ENCODE measurements at regions not wholly inside any gene's neighbourhood (a gene's known extent, or its start where the extent isn't known, plus 50 kb on each side); places are given as distances from the start of the nearest gene placed in this dataset.

DNA sequence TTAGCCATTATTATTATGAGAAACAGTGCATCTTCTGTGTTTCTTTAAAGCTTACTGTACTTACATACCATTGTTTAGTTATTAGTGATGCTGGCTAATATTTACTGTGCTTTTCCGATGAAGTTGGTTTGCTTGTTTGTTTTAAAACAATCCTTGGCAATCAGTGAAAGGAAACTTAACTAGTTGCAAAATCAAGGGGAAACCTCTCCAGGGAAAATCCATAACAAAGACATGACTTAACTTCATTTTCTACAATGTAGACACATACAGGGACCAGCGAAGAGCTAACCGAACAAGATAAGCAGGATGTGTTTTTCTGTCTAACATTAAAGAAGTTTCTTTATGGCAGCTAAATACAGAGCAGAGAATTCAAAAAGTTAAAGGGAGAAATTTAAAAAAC is 102.5 kb upstream of the PARP11 start:
- Histone ChIP-seq H3K27ac (ENCODE audit: low read depth, low read length) (no peak overlapping the region), H3K9me3 (ENCODE audit: control insufficient read depth, insufficient read depth, low read length) (no peaks in the 10 kb centered on the region), H3K4me3 (ENCODE audit: low read depth, low read length) (no peak overlapping the region), H3K36me3 (ENCODE audit: control insufficient read depth, insufficient read depth, low read length) (no peaks in the 10 kb centered on the region), H3K4me1 (ENCODE audit: control insufficient read depth, insufficient read depth, low read length) (no peaks in the 10 kb centered on the region), H3K27me3 (ENCODE audit: control insufficient read depth, insufficient read depth, low read length) (no peaks in the 10 kb centered on the region)
- no CpG with 5 or more reads among the region's 3 CpGs for WGBS (ENCODE audit: insufficient coverage)
- DNase-seq (ENCODE audit: low read depth in 4 of 6, low spot score in 6 of 6): no peak

DNA sequence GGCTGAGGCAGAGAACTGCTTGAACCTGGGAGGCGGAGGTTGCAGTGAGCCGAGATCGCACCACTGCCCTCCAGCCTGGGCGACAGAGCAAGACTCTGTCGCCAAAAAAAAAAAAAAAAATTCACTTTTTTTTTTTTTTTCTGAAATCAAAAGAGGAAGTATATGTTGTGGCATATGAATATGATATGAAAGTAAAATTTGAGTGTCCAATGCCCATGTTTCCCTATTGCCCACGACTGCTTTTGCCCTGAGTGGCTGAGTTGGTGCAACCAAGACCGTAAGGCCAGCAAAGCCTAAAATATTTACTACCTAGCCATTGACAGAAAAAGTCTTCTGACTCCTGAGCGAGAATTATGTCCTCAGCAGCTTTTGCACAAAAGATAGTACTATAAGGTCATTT is 101.7 kb upstream of the PARP11 start:
- WGBS (ENCODE audit: insufficient coverage): 94% methylated on average over 2 of the region's 8 CpGs
- DNase-seq (ENCODE audit: low read depth in 4 of 6, low spot score in 6 of 6): no peak
- Histone ChIP-seq H3K27me3 (ENCODE audit: control insufficient read depth, insufficient read depth, low read length) (no peaks in the 10 kb centered on the region), H3K36me3 (ENCODE audit: control insufficient read depth, insufficient read depth, low read length) (no peaks in the 10 kb centered on the region), H3K27ac (ENCODE audit: low read depth, low read length) (no peak overlapping the region), H3K4me1 (ENCODE audit: control insufficient read depth, insufficient read depth, low read length) (no peaks in the 10 kb centered on the region), H3K4me3 (ENCODE audit: low read depth, low read length) (no peak overlapping the region), H3K9me3 (ENCODE audit: control insufficient read depth, insufficient read depth, low read length) (no peaks in the 10 kb centered on the region)

GRCh38 chr12:3973973-3974644 is 100.9 kb upstream of the PARP11 start:
- DNase-seq (ENCODE audit: low read depth in 4 of 6, low spot score in 6 of 6): no peak
- H3K4me3 ChIP-seq (ENCODE audit: low read depth, low read length): no peak overlapping the region
- no peaks in the 10 kb centered on the region for H3K4me1 ChIP-seq (ENCODE audit: control insufficient read depth, insufficient read depth, low read length)
- WGBS (ENCODE audit: insufficient coverage): 92% methylated on average over 2 of the region's 4 CpGs
- H3K27ac ChIP-seq (ENCODE audit: low read depth, low read length): no peak overlapping the region
- no peaks in the 10 kb centered on the region for H3K27me3 ChIP-seq (ENCODE audit: control insufficient read depth, insufficient read depth, low read length)
- no peaks in the 10 kb centered on the region for H3K36me3 ChIP-seq (ENCODE audit: control insufficient read depth, insufficient read depth, low read length)
- H3K9me3 ChIP-seq (ENCODE audit: control insufficient read depth, insufficient read depth, low read length): no peaks in the 10 kb centered on the region

DNA sequence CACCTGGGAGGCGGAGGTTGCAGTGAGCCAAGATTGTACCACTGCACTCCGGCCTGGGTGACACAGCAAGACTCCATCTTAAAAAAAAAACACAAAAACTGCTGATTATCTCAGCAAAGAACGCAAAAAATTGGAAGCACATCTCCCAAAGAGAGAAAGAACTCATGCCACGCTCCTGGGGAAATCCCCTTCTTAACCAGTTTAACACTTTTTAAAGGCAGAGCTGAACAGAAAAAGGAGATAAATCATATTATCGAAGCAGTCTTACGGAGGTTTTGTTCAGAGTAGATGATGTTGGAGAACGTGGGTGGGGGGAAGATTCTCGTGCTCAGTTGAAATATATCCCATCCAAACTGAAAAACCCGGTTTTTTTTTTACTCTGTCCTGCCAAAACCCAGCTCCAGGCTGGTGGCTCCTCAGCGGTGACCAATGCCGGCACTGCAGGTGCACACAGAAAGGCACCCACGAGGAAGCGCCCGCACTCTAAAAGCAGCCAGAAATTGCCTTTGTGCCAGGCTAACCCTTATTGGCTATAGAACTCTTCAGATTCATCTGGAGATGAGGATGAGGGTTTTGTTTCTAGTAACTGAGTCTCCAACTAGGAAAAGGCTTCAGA is 100.2 kb upstream of the PARP11 start:
- no peak overlapping the region for H3K27ac ChIP-seq (ENCODE audit: low read depth, low read length)
- H3K4me3 ChIP-seq (ENCODE audit: low read depth, low read length): no peak overlapping the region
- H3K36me3 ChIP-seq (ENCODE audit: control insufficient read depth, insufficient read depth, low read length): no peaks in the 10 kb centered on the region
- DNase-seq (ENCODE audit: low read depth in 4 of 6, low spot score in 6 of 6): no peak
- H3K4me1 ChIP-seq (ENCODE audit: control insufficient read depth, insufficient read depth, low read length): no peaks in the 10 kb centered on the region
- H3K27me3 ChIP-seq (ENCODE audit: control insufficient read depth, insufficient read depth, low read length): no peaks in the 10 kb centered on the region
- no peaks in the 10 kb centered on the region for H3K9me3 ChIP-seq (ENCODE audit: control insufficient read depth, insufficient read depth, low read length)
- 85% methylated on average over 7 of the region's 14 CpGs for WGBS (ENCODE audit: insufficient coverage)

DNA sequence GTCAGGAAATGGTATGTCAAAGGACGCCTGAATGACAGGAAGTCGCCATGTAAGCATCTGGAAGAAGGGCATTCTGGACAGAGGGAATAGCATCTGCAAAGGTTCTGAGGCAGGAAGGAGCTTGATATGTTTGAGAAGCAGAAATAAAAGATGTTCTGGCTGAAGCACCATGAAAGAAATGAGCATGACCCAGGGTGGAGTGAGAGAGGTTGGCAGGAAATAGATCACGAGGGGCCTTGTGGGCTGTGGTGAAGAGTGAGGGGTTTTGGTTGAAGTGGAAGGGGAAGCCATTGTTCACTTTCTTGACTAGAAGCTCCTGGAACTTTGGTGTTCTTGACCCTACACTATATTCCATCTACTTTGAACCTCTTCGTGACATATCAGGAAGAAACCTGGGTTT is 99.4 kb upstream of the PARP11 start:
- H3K36me3 ChIP-seq (ENCODE audit: control insufficient read depth, insufficient read depth, low read length): no peaks in the 10 kb centered on the region
- no peaks in the 10 kb centered on the region for H3K4me1 ChIP-seq (ENCODE audit: control insufficient read depth, insufficient read depth, low read length)
- DNase-seq (ENCODE audit: low read depth in 4 of 6, low spot score in 6 of 6): no peak
- H3K27me3 ChIP-seq (ENCODE audit: control insufficient read depth, insufficient read depth, low read length): no peaks in the 10 kb centered on the region
- WGBS (ENCODE audit: insufficient coverage): 87% methylated on average over 3 of the region's 4 CpGs
- no peak overlapping the region for H3K4me3 ChIP-seq (ENCODE audit: low read depth, low read length)
- H3K27ac ChIP-seq (ENCODE audit: low read depth, low read length): no peak overlapping the region
- no peaks in the 10 kb centered on the region for H3K9me3 ChIP-seq (ENCODE audit: control insufficient read depth, insufficient read depth, low read length)

GRCh38 chr12:3968523-3968922 is 95.3 kb upstream of the PARP11 start:
- Histone ChIP-seq H3K9me3 (ENCODE audit: control insufficient read depth, insufficient read depth, low read length) (no peaks in the 10 kb centered on the region), H3K27ac (ENCODE audit: low read depth, low read length) (no peak overlapping the region), H3K4me3 (ENCODE audit: low read depth, low read length) (no peak overlapping the region), H3K4me1 (ENCODE audit: control insufficient read depth, insufficient read depth, low read length) (no peaks in the 10 kb centered on the region), H3K27me3 (ENCODE audit: control insufficient read depth, insufficient read depth, low read length) (no peaks in the 10 kb centered on the region), H3K36me3 (ENCODE audit: control insufficient read depth, insufficient read depth, low read length) (no peaks in the 10 kb centered on the region)
- 92% methylated on average over 3 of the region's 4 CpGs for WGBS (ENCODE audit: insufficient coverage)
- DNase-seq (ENCODE audit: low read depth in 4 of 6, low spot score in 6 of 6): no peak

DNA sequence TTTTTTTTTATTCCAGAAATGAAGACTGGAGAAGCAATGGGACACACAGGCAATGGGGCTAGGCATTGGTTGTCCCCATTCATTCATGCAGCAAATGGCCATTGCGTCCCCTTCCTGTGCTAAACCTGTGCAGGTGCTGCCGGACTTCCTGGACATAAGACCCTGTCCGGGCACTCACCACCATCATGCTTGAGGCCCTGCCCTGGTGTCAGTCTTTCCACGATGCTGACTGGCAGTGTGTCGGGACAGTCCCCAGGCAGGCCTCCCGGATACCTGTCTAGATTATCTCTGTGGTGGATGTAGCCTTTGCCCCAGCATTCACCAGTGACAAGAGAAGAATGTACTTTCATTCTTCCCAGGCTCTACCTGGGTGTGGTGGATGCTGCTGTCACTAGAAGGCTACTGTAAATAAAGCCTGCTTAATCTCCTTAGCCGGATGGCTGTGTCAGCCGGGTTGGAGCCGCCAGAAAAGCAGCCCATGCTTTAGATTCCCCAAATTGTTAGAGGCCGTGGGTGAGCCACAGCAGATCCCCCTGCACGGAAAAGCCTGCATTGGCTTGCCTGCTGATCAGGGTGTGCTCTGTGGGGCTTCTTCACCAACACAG is 94.5 kb upstream of the PARP11 start:
- H3K9me3 ChIP-seq (ENCODE audit: control insufficient read depth, insufficient read depth, low read length): no peaks in the 10 kb centered on the region
- 81% methylated on average over 11 of the region's 11 CpGs for WGBS (ENCODE audit: insufficient coverage)
- peaks cover 4% of the 10 kb centered on the region for H3K4me1 ChIP-seq (ENCODE audit: control insufficient read depth, insufficient read depth, low read length)
- no peak overlapping the region for H3K4me3 ChIP-seq (ENCODE audit: low read depth, low read length)
- no peaks in the 10 kb centered on the region for H3K36me3 ChIP-seq (ENCODE audit: control insufficient read depth, insufficient read depth, low read length)
- H3K27me3 ChIP-seq (ENCODE audit: control insufficient read depth, insufficient read depth, low read length): no peaks in the 10 kb centered on the region
- no peak overlapping the region for H3K27ac ChIP-seq (ENCODE audit: low read depth, low read length)
- DNase-seq (ENCODE audit: low read depth in 4 of 6, low spot score in 6 of 6): no peak

DNA sequence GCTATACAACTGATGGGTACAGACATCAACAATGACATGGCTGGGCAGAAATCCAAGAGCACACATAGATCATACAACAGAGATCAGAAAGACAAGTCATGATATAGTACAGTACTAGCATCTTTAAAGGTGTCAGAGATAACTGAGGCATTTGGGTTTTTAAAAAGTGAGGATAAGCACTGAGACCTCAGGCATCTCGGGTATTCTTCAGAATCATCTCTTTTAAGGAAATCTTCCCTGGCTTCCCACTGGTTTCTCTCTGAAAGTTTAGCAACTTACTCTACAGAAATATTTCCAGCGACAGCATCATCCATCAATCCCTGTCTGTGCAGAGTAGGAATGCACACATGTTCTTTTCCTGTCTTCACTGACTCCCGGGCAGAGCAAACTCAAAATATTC is 93.2 kb upstream of the PARP11 start:
- no peaks in the 10 kb centered on the region for H3K27me3 ChIP-seq (ENCODE audit: control insufficient read depth, insufficient read depth, low read length)
- H3K4me3 ChIP-seq (ENCODE audit: low read depth, low read length): no peak overlapping the region
- no peak for DNase-seq (ENCODE audit: low read depth in 4 of 6, low spot score in 6 of 6)
- H3K9me3 ChIP-seq (ENCODE audit: control insufficient read depth, insufficient read depth, low read length): no peaks in the 10 kb centered on the region
- H3K27ac ChIP-seq (ENCODE audit: low read depth, low read length): no peak overlapping the region
- no peaks in the 10 kb centered on the region for H3K36me3 ChIP-seq (ENCODE audit: control insufficient read depth, insufficient read depth, low read length)
- peaks cover 4% of the 10 kb centered on the region for H3K4me1 ChIP-seq (ENCODE audit: control insufficient read depth, insufficient read depth, low read length)
- 84% methylated on average over 3 of the region's 3 CpGs for WGBS (ENCODE audit: insufficient coverage)

- H3K27me3 ChIP-seq (ENCODE audit: control insufficient read depth, insufficient read depth, low read length): no peaks in the 10 kb centered on the region
- H3K36me3 ChIP-seq (ENCODE audit: control insufficient read depth, insufficient read depth, low read length): no peaks in the 10 kb centered on the region
- no peak overlapping the region for H3K27ac ChIP-seq (ENCODE audit: low read depth, low read length)
- H3K9me3 ChIP-seq (ENCODE audit: control insufficient read depth, insufficient read depth, low read length): no peaks in the 10 kb centered on the region
- H3K4me3 ChIP-seq (ENCODE audit: low read depth, low read length): no peak overlapping the region
- WGBS (ENCODE audit: insufficient coverage): 92% methylated on average over 1 of the region's 3 CpGs
- DNase-seq (ENCODE audit: low read depth in 4 of 6, low spot score in 6 of 6): peak in 1 of 6 donors; percentile 35
- peaks cover 4% of the 10 kb centered on the region for H3K4me1 ChIP-seq (ENCODE audit: control insufficient read depth, insufficient read depth, low read length)
These were observed 91.8 kb upstream of the PARP11 start for GRCh38 chr12:3965046-3965445.

GRCh38 chr12:3964439-3964838 is 91.2 kb upstream of the PARP11 start:
- peaks cover 4% of the 10 kb centered on the region for H3K4me1 ChIP-seq (ENCODE audit: control insufficient read depth, insufficient read depth, low read length)
- WGBS (ENCODE audit: insufficient coverage): no CpG with 5 or more reads among the region's 9 CpGs
- peak in 1 of 6 donors; percentile 32 for DNase-seq (ENCODE audit: low read depth in 4 of 6, low spot score in 6 of 6)
- no peaks in the 10 kb centered on the region for H3K9me3 ChIP-seq (ENCODE audit: control insufficient read depth, insufficient read depth, low read length)
- no peak overlapping the region for H3K4me3 ChIP-seq (ENCODE audit: low read depth, low read length)
- H3K27me3 ChIP-seq (ENCODE audit: control insufficient read depth, insufficient read depth, low read length): no peaks in the 10 kb centered on the region
- H3K36me3 ChIP-seq (ENCODE audit: control insufficient read depth, insufficient read depth, low read length): no peaks in the 10 kb centered on the region
- no peak overlapping the region for H3K27ac ChIP-seq (ENCODE audit: low read depth, low read length)

Data from spinal cord (tissue), 9 donors.